CD4-positive, alpha-beta T cell treated with Interleukin-6 for 4 hours (primary cell): ENCODE measurements at regions not wholly inside any gene's neighbourhood (a gene's known extent, or its start where the extent isn't known, plus 50 kb on each side); places are given as distances from the start of the nearest gene placed in this dataset.

Experiments
- DNase-seq: peaks from one replicate; pipeline ENCODE4 v3.0.0-alpha.2; 2020; ENCODE audit warnings: mixed read lengths

DNA sequence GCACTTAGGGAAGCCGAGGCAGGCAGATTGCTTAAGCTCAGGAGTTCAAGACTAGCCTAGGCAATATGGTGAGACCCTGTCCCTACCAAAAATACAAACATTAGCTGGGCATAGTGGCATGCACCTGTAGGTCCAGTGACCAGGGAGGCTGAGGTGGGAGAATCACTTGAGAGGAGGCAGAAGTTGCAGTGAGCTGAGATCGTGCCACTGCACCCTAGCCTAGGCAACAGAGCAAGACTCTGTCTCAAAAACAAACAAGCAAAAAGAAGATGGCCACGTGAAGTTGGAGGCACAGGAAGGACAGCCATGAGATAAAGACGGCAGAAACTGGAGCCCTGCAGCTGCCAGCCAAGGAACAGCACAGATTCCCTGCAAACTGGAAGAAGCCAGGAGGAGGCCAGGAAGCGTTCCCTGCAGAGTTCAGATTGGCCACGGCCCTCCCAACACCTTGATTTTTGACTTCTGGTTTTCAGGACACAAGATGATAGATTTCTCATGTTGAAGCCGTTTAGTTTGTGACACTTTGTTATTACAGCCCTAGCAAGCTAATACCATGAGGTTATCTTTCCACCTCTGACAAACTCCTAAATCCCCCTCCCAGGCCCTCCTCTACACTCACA is 786.7 kb downstream of the UQCRFS1 start:
- no peak for DNase-seq

DNA sequence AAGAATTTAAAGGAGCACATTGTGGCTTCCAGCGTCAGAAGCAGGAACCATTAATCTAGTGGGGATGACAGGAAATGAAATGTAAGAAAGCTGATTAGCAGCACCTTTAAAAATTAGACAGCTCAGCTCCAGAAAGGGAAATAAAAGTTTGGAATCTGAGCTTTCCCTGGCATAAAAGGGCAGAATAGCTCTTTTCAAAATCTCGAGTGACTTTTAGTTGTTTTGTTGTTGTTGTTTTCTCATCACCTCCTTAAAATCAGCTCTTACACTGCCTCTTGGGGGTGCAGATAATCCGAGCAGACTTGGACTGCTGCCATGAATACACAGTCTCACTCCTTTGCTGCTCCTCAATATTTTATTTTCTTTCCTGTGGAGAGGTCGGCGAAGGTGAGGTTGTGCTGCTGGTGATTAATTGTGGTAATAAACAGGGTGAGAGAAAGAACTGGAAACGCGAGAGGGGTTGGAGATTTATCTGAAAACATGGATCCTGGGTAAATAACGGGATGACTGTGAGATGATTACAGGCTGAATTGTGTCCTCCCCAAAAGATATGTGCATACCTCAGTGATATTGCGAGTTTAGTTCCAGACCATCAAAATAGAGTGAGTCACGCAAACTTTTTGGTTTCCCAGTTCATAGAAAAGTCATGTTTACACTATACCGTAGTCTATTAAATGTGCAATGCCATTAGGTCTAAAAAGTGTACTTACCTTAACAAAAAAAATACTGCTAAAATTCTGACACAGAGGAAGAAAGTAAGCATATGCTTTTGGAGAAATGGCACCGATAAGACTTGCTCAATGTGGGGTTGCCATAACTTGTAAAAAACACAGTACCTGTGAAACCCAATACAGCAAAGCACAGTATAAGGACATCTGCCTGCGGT is 787.7 kb downstream of the UQCRFS1 start:
- DNase-seq, result no peak

DNA sequence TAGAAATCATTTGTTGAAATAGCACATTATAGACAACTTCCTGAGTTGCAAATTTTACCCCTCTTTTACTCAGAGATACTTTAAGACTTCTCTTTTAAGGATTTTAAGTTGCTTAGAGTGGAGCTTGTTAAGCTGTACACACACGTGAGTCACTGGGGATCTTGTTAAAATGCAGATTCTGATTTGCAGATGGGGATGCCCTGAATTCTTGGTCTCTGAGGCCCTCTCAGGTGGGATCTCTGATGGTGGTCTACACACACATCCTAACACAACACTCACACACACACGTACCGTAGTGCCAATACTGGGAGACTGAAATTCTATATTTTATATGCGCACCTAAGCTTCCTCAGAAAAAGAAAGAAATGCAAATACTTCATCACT is 788.3 kb downstream of the UQCRFS1 start:
- DNase-seq, result no peak

DNA sequence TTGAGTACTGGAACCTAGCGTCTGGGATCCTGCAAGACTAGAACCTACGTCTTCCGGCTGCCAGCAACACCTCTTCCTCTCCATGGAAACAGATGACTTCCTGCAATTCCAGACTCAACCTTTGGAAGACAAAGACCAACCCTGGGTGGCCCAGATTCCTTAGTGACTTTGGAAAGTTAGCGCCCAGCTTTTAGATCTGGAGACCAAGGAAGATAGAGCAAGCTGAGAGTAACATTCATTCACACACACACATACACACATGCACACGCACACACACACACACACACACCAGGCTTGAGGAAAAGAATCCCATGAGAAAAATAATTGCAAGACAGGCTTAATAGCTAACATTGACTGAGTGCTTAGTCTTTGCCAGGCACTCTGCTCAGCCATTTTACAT is 788.9 kb downstream of the UQCRFS1 start:
- no peak for DNase-seq

DNA sequence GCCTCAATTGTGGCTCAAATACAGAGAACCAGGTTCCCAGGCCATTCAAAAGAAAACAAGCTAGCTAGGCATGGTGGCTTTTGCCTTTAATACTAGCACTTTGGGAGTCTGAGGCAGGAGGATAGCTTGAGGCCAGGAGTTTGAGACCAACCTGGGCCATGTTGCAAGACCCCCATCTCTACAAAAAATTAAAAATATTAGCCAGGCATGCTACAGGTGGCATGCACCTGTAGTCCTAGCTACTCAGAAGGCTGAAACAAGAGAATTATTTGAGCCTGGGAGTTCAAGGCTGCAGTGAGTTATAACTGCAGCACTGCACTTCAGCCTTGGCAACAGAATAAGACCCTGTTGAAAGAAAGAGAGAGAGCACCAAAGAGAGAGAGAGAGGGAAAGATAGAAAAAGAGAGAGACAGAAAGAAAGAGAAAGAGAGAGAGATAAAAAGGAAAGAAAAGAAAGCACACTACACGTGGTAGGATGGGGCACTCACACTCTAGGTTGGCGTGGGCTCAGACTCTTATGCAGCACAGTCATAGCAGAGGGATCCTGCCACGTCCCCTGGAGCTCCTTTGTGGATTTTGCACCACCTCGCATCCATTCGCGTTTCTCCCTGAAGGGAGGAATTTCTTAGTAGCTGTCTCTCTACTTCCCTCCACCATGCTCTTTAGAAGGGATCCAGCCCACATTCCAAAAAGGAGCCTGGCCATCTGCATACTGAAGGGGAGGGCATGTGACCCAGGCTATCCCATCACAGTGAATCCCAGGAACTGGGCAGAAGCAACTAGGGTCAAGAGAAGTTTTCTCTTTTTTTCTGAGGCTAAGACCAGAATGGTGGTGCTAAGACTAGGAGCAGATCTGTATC is 789.9 kb downstream of the UQCRFS1 start:
- DNase-seq, result no peak

DNA sequence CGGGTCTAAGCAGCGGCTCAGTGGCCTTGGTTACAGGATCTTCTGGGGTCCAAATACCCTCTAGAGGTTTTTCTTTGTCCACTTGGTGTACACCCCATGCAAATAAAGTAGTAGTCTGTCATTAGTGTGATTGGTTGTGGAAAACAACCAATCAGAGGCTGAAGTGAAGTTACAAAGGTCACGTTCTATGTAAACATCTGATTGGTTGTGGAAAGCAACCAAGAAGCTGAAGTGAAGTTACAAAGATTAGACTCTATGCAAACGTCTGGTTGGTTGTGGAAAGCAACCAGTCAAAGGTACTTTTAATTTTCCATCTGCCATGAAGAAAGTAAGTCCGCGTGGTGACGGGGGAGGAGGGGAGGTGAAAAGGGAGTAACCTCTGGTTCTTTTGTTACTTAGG is 790.9 kb downstream of the UQCRFS1 start:
- no peak for DNase-seq

DNA sequence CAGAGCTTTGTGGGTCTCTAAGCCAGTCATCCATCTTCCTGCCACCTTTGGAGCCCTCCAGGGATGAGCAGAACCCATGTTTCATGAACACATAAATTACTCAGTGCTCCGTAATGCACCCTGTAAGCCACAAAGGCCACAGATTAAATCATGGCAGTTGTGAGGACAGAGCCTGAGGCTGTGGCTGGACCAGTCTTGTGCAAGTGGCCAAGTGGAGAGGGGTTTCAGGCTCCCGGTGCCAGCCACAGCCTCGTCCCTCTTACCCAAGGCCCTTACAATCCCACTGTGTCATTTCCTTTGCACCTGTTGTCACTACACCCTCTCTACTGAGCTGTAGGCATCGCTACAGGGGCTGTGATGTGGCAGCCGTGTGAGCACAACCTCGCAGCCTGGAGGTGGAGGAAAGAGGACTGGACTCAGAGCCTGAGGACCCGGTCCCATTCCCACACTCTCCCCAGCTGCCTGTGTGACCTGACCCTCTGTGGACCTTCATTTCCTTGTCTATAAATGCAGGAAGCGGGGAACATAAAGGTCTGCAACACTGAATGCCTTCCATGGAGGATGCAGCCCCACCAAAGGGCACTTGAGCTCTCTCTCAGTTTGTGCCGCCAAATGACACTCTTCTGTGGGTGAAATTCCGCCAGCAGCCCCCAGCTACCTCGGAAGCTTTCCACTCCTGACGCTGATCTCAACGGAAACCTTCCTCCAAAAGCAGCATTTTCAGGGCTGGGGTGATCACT is 792.0 kb downstream of the UQCRFS1 start:
- no peak for DNase-seq

DNA sequence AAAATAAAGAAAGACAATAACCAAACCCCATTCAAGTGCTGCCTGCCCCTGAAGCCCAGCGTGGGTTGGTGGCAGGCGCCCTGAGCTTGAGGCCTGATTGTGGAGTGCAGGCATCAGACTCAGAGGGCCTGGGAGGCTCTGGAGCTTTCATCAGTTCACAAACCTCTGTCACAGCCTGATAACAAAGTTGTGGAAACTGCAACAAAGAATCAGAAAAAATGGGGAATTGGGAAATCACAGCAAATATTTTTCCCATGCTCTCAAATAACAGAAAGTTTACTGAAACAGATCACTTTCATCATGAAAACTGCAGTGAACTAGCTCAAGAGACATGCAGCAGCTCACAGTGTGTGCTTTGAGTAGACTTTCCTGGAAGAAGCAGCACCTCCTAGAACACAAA is 793.6 kb downstream of the UQCRFS1 start:
- no peak for DNase-seq

DNA sequence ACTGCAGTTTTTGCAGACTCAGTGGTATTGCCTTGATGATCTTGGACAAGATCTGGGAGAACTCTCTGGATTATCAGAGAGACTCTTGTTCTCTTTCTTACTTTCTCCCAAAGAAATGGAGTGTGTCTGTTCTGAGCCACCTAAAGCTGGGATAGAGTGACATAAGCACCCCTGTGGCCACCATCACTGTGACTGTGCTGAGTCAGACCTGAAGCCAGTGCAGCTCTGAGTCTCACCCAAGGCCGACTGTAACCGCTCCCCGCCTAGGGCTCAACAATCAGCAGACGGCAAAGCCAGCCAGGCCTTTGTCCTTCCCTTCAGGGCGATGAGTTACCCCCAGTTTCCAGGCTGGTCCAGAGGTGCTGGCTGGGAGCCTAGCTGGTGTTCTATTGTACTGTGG is 795.6 kb downstream of the UQCRFS1 start:
- no peak for DNase-seq

DNA sequence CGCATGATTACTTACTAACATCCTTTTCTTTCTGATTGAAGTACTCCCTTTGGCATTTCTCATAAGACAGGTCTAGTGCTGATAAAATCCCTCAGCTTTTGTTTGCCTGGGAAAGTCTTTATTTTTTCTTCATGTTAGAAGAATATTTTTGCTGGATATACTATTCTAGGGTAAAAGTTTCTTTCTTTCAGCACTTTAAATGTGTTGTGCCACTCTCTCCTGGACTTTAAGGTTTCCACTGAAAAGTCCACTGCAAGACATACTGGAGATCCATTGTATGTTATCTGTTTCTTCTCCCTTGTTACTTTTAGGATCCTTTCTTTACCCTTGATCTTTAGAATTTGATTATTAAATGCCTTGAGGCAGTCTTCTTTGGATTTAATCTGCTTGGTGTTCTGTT is 796.7 kb downstream of the UQCRFS1 start:
- no peak for DNase-seq

DNA sequence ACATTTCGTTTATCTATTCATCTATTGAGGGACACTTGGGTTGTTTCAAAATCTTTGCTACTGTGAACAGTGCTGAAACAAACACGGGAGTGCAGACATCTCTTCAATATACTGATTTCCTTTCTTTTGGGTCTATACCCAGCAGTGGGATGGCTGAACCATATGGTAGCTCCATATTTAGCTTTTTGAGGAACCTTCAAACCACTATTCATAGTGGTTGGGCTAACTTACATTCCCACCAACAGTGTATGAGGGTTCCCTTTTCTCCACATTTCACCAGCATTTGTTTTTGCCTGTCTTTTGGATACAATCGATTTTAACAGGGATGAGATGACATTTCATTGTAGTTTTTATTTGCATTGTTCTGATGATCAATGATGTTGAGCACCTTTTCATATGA is 798.2 kb downstream of the UQCRFS1 start:
- DNase-seq, result no peak

DNA sequence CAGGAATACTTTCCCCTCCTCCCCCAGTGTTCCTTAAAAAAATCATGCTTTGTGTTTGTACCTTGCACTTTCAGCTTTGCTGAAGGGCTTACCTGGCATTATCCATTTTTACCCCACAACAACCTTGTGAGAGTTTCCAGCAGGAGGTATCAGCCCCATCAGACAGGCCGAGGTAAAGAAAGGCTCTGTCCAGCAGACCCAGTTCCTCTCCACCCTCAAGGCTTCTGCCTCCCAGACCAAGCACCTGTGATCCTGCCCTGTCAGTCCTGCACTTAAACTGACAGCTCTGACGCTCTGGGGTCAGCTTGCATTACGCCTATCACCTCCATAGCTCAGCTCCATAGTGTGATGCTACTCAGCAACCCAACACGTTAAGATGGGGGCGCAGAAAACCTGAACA is 803.1 kb downstream of the UQCRFS1 start:
- no peak for DNase-seq

DNA sequence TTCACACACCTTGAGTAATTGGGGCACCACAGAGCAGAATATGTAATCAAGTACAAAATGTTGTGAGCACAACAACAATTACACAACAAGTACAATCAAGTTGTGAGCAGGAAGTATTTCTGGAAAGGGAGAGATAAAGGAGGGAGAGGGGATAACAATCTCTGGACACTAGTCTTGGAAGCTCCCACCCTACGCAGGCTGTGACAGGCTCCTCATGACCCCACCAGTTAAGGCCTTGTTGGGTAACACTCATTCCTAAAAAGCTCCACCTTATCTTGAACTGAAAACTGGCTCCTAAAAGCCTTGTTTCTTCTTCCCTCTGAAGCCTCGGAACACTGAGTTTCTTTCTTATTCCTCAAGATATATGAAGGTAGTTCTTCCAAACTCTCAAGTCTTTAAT is 806.0 kb downstream of the UQCRFS1 start:
- no peak for DNase-seq

DNA sequence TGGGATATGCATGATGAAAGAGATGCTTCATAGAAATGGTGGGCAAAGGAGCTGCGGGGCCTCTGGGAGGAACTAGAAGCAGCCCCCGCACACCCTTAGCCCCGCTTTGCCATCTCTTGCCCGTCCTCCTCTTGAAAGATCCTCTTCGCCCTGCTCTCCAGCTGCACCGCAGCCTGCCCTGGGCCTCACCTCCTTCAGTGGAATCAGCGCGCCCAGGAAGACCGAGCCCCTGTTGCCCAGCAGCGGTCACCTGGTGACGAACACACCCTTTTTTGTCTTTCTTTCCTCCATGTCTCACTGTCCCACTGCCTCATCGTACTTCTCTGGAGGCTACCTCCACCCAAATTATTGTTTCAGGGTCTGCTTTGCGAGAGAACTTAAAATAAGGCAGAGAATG is 807.6 kb downstream of the UQCRFS1 start:
- DNase-seq, result no peak

DNA sequence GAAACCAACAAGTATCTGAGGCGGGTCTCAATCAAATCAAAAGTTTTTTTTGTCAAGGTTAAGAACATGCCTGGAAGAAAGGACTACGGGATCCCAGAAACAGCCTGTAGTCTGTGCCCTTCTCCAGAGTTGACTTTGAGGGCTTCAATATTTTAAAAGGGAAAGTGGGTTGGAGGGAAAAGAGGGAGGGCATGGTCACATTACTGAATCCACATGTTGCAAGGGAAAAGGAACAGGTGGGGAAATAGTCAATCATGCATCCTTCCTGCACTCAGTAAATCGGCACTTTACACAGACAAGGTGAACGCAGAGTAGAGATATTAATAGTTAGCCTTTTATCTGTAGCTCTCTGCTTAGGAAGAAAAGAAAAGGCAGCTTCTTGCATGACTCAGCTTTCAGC is 808.5 kb downstream of the UQCRFS1 start:
- DNase-seq, result no peak

DNA sequence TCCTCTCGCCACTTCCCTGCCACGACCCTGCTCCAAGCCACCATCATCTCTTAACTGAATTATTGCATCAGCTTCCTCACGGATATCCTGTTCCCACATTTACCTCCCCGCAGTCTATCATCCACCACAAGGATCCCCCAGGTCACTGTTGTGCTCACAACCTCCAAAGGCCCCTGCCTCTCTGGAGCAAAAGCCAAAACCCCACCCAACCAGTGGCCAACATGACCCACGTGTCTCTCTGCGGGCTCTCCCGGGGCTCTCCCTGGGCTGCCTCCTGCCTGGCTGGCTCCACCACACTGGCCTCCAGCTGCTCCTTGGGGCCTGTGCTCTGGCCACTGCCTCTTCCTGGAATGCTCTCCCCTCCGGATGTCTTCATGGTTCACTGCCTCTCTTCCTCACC is 809.3 kb downstream of the UQCRFS1 start:
- DNase-seq, result no peak

DNA sequence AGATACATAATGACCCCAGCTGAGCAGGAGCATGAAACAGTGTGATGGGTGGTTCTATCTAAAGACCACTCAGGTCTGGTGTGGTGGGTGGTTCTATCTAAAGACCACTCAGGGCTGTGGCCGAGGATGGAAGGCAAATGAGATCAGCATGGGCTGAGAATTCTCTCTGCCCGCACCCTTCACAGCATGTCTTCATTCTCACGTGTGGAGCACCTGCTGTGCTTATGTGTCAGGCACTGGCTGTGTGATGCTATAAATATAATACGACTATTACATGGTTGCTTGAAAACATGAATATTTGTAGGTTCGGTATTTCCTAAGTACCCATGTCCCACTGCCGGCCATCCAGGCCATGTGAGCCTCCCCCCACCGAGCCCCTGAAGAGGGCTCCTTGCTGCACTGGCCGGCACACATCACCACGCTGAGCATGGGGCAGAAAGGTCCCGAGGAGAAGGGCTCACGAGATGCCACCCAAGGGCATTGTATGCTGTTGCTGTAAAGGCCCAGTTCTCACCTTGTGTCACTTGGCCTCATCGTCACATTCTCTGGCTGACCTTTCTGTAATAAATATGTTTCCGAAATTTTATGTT is 810.2 kb downstream of the UQCRFS1 start:
- no peak for DNase-seq

DNA sequence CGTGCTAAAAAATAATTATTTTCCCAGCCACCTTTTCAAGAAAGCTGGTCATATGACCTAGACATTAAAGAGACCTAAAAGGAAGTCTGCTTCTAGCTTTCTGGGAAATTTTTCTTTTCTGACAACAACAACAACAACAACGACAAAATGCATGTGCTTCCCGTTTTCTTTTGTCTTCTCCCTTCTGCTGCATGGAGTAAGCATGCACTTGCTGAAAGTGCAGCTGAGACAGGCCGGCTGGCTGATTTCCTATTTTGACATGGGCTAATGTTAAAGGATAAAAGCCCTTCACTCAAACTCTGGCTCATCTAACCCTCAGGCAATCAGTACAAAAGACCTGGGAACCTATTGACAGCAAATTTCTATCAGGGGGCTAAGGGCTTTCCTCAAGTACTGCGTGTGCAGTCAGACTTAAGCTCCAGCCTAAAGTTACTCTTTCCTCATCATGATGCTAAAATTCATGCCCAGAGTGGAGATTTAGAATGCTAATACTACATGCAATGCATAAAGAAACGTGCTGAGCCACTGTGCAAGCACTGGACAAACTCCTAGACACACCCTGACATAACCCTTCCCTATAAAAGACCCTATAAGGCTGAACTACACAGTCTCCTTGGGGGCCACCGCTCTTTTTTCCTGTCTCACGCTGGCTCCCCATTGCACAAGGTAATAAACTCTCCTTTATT is 811.1 kb downstream of the UQCRFS1 start:
- DNase-seq, result no peak

DNA sequence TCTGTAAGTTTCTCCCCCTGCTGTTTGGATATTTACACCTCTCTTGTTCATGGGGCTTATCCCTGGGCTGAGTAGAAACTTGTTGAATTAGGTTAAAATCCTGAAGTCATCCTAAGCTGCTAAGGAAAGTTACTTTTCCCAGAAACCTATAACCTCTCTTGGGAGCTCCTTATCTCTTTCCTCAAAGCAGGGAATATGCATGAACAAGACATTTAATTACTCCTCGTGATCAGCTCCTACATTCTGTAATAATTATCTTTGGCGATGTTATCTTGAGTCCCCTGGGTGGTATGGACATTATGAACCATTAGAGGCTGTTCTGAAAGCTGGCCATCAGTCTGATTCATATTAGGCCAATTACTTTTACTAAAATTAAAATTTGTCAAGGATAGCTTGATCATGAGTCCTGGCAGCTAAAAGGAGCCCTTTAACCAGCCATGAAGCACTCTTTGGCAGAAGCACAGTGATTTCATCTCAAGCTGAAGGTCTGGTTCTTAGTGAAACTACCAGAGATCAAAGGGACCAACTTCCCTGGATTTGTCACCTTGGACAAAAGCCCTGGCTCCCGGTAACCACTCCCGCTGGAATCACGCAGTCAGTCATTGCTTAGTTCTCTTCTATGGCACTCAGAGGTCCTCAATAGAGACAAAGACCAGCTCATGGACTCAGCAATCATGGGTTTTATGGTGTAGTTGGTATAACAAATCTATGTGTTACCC is 811.8 kb downstream of the UQCRFS1 start:
- no peak for DNase-seq

DNA sequence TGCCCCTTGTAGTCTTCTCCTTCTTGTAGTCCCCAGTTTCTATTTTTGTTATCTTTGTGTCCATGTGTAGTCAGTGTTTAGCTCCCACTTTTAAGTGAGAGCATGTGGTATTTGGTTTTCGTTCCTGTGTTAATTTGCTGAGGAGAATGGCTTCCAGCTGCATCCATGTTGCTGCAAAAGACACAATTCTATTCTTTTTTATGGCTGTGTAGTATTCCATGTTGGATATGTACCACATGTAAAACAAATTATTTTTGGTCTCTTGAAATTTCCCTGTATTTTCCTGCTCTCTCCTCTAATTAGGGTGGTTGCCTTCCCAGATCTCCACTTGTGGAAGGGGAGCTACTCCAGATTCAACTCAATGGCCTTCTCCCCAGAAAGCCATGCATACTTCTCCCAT is 813.8 kb downstream of the UQCRFS1 start:
- DNase-seq, result no peak

DNA sequence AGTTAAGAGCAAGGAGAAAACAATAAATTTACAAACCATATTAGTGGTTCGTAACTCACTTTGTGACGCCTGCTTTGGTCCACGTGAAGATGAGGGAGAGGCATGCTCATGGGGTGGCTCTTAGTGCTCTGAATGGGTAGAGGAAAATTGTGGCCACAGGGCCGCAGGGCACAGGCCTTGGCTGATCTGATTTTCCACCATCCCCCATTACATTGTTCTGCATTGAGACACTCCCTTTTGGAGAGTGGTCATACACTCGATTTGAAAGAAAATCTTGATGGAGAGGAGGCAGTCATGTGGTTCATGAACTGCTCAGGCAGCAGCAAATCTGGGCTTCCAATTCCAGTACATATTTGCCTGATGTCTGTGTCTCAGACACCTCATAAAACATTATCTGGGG is 815.2 kb downstream of the UQCRFS1 start:
- DNase-seq, result no peak
